GM19438 (cell line): ENCODE measurements at regions not wholly inside any gene's neighbourhood (a gene's known extent, or its start where the extent isn't known, plus 50 kb on each side); places are given as distances from the start of the nearest gene placed in this dataset.
A peak's percentile ranks its signal among the peaks of the same experiment; 100 is the strongest.
"Not testable (repeated sequence)": the region's sequence is repeated elsewhere in the genome, so short reads cannot be mapped to it uniquely, and the experiment has no call there.

Experiments used
- ATAC-seq: cut with Tn5 transposase; IDR thresholded peaks from one replicate; pipeline ENCODE4 v1.9.1; 2021; ENCODE audit warnings: low read depth; ENCODE audit not compliant: unreplicated experiment

DNA sequence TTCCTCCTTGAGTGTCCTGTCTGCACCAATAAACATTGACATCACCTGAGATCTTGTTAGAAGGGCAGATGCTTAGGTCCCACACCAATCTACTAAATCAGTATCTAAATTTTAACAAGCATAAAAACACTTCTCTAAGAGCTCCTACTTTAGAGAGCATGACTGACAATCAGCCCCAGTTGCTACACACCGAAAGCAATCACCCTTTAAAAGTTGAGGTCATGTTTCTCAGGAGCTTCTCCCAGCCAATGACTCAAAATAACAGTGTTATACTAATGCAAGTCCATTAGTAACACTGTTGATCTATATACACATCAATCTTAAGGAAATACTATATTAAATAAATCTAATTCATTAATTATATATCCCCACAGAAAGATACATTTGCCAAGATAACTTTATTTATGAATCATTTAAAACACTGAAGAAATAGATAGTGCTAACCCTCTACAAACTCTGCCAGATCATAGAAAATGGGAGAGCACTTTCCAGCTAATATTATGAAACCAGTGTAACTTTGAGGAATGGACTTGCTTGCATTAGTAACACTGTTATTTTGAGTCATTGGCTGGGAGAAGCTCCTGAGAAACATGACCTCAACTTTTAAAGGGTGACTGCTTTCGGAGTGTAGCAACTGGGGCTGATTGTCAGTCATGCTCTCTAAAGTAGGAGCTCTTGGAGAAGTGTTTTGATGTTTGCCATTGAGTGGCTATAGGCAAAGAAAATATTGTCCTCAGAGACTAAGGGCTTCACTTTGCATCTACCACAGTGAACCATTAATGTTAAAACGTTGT is 109.8 kb upstream of the HDX start:
- ATAC-seq: no peak

DNA sequence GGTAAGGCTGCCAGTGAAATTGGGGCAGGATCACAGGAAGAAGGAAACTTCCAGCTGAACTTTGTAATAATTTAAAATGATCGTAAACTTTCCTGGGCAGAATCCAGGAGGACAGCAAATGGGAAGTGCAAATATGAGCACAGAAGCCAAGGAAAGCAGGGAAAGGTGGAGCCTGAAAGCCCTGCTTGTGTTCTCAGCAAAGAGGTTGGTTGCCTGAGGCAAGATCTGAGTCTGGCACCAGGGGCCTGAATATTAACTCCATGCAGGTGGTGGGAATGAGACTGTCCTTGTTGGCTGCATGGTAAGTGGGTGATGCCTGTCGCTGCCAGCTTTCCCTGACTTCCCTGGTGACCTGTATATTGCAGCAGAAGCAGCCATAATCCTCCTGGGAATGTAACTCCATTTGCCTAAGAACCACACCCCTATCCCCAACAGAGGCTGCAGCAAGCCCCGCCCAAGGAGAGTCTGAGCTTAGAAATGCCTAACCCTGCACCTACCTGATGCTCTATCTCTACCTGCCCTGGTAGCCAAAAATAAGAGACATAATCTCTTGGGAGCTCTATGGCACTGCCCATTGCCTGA is 132.0 kb upstream of the HDX start:
- ATAC-seq: no peak

DNA sequence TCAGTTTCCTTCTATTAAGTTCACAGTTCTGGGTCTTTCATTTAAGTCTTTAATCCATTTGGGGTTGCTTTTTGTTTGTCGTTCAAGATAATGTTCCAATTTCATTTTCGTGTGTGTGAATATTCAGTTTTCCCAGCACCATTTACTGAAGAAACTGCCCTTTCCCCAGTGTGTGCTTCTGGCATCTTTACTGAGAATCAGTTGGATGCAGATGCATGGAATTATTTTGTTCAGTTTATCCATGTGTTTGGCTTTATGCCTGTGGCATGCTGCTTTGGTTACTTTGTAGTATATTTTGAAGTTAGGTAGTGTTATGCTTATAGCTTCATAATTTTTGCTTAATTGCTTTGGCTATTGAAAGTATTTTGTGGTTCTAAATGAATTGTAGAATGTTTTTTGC is 163.8 kb upstream of the HDX start:
- ATAC-seq: no peak

DNA sequence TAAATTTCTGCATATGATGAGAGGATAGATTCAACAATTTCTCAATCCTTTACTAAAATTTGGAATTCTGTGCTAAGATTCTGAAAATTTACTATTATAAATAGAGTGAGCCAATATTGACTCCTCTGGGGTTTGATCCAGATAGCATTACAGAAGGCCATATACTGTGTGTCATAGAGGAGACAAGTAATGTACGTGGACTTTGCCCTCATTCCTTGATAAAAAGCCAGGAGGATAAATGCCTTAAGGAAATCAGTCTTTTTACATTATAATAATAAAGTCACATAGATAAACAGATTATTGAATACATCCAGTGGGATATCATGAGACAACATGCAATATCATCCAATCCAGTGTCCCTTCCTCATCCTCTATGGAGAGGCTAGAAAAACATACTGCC is 188.0 kb upstream of the HDX start:
- no peak for ATAC-seq

DNA sequence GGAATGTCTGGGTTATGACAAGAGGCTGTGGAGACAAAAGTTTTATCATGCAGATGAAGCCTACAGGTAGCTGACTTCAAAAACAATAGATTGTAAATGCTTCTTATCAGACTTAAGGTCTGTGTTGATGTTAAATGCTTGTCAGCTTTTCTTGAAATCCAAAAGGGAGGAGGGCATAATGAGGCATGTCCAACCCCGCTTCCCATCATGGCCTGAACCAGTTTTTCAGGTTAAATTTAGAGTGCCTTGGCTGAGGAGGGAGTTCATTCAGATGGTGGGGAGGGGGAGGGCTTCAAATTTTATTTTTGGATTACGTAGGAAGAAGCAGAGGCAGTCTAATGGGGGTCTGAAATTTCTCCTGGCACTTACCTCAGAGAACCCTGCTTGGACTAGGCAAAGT is 207.7 kb upstream of the HDX start:
- ATAC-seq: no peak

DNA sequence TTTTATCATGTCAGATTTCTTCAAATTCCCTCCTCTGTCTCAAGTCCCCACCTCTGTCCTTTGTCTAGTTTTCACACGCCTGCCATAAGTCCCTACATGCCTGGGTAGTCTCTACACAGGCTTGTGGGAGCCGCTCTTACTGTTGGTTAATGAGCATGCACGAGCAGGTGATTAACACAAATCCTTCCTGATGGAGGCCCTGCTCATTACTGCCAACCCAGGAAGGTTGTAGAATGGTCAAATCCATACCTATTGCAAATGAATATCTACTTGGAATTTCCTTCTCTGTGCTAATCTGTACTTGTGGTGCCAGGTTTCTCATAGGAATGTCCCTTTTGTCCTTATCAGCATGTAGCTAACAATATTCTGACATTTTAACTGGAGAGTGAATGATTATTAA is 208.4 kb upstream of the HDX start:
- ATAC-seq: no peak

DNA sequence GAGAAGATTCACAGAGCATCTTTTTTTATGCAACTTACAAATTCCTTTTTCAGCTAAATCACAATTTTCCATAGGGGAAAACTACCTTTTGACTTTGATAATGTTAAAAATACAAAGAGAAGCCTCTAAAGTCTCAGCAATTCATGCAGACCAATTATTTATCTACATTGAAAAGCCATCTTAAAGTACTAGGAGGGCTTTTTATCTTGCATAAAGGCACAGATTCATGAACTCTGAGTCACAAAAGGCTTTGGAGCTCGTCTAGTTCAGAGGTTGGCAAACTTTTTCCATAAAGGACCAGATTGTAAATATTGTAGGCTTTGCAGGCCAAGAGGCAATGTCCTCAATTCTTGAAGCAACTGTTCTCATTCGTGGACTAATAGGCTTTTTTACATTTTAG is 210.4 kb upstream of the HDX start:
- ATAC-seq: no peak

DNA sequence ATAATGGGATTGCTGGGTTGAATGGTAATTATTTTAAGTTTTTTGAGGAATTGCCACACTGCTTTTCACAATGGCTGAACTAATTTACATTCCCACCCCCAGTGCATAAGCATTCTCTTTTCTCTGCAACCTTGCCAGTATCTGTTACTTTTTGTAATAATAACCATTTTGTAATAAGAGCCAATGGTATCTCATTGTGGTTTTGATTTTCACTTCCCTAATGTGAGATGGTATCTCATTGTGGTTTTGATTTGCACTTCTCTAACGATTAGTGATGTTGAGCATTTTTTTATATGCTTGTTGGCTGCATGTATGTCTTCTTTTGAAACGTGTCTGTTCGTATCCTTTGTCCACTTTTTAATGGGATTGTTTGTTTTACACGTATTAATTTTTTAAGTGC is 213.1 kb upstream of the HDX start:
- no peak for ATAC-seq

DNA sequence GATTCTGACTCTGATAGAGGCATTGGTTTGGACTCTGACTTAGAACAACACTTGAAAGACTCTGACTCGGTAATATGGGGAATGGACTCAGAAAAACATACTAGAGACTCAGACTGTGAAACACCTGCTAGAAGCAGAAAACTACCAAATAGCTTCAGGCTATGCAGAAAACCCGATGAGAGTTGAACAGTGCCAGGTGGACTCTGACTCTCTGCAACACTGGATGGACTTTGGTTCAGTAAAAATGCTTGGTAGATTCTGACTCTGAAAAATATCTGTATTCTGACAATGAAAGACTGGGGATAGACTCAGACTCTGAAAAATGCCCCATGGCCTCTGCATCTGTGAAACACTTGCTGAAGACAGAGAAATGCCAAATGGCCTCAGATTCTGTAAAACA is 215.1 kb upstream of the HDX start:
- ATAC-seq: no peak

DNA sequence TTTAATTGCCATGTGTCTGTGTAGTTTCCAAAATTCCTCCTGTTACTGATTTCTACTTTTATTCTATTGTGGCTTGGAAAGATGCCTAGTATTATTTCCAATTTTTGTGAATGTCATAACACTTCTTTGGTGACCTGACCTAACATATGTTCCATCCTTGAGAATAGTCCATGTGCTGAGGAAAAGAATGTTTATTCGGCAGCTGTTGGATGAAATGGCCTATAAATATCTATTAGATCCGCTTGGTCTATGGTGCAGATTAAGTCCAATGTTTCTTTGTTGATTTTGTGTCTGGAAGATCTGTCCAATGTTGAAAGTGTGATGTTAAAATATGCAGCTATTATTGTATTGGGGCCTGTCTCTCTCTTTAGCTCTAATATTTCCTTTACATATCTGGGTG is 219.2 kb upstream of the HDX start:
- ATAC-seq: no peak

DNA sequence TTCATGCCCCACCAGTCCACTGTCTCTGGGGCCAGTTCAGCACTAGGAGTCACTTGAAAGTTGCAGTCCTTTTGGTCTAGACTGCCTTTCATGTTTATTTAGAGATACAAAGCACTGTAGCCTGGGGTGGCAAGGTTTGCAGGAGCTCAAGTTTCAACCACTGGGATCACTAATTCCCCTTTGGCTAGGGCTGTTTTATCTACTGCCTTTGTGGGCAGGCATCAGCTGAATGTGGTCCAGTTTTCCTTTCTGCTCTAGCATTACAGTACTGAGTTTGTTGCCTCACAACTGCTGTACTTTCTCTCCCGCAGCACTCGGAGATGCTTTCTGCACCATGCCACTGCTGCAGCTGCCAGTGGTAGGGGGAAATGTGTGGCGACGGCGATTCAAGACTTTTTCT is 222.3 kb upstream of the HDX start:
- ATAC-seq: no peak

DNA sequence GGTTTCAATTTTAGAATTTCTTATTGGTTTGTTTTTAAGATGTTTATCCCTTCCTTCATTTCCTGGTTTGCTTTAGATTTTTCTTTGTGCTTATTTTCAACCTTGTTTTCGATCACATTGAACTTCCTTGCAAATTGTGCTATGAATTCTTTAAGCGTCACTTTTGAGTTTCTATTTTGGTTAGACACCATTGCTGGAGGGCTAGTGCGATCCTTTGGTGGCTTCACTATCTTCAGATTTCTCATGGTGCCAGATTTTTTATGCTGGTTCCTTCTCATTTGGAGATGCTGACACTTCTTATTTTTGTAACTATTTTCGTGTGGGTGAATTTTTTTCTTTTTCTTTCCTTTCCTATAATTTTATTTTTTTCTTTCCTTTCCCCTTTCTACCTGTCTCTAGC is 227.2 kb upstream of the HDX start:
- no peak for ATAC-seq

DNA sequence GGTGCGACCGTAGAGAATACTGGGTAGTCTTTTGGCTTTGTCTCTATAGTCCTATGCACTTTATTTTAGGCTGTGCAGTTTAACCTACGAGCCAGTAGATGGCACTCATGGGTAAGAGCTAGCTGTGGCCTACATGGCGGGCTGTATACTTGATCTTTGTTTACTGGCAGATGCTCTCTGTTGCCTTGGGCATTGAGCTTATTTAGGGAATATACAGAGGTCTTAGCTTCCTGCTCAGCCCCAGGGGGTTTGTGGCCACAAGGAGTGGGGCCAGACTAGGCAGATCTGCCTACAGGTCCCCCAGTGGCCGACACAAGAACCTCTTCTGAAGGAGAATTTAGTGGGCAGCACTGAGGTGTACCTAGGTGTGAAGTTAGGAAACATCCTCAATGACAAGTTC is 227.6 kb upstream of the HDX start:
- peak; percentile 99 for ATAC-seq

DNA sequence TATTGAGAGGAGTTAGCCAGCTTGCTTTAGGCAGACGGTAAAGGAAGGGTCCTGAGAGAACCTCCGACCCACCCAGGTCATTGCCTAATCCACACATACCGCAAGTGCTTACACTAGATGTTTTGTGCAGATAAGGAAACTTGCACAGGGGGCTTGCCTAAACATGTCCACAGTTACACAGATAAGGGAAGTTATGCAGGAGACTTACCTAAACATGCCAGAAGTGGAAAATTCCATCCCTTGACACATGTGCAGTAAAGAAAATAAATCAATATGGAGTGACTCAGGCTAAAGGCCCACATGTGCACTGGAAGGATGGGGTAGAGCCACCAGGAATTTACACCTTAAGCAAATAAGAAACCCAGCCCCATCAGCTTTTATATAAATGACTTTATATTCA is 232.8 kb upstream of the HDX start:
- ATAC-seq: no peak

DNA sequence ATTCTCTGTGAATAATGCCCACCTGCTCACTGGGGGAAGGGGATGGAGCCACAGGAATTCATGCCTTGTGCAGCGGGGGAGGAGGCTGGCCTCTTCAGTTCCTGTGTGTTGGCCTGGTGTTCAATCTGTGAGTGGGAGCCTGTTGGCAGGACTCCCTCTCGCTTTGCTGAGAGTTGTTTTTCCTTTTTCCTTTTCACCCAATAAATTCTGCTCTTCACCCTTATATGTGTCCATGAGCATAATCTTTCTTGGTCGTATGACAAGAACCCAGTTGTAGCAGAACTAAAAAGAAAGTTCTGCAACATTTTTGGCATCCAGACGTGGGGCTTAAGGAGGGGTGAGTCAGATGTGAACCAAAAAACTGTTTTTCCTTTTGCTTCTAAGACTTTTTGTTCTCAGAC is 235.2 kb upstream of the HDX start:
- ATAC-seq: no peak

DNA sequence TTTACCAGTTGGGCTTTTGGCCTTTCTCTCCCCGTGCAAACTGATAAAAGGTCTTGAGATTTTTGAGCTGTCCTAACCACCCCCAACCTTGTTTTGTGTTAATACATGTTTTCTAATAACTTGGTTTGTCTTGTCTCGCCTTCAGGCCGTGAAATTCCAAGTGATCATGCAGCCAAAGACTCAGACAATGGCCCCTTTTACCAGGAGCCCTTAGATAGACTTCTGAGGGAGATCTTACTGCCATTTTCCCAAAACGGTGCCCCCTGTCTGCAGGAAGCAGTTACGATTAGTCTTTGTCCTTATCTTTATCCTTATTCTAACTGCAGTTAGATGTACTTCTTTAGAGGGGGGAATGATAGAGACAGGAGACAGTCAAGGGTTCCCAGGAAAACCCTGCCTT is 245.3 kb upstream of the HDX start:
- no peak for ATAC-seq

DNA sequence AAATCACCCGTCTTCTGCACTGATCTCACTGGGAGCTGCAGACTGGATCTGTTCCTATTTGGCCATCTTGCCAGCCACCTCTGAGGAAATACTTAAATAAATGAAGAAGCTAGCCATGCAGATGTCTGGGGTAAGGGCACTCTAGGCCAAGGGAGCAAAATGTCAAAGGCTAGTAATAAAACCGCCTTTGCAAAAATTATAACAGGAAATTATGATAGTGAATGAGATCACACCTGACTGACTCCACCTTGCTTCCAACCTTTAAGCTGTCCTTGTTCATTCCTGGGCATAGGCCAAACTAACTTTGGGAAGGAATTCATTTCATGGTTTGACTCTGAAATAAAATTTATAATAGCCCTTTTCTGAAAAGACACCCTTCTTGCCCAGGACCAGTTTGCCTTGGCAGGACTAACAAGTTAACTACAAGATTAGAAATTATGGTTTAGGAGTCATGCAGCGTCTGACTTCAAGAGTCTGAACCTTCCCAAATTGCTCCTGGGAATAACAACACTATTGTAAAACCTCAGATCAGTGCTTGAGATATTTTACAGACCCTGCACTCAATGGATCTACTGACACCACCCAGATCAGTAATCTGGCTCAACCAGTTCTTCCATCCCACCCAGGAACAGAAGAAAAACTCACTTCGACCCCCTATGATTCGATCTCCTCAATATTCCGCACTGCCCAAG is 246.9 kb upstream of the HDX start:
- ATAC-seq: no peak

DNA sequence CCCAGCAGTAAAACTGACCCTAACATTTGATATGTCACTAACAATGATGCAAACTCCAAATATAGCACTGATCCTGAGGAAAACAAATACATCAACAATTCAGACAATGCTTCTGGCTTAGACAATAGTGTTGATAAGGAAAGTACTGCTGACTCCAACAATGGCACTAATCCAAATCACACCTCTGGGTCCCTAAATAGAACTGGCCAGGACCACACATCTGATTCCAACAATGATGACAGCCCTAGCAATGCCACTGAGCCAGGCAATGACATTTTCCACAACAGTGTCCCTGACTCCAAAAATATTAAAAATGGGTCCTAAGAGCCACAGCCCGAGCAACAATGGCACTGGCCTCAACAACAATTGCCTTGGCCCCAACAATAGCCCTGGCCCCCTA is 243.1 kb upstream of the APOOL start:
- no peak for ATAC-seq

DNA sequence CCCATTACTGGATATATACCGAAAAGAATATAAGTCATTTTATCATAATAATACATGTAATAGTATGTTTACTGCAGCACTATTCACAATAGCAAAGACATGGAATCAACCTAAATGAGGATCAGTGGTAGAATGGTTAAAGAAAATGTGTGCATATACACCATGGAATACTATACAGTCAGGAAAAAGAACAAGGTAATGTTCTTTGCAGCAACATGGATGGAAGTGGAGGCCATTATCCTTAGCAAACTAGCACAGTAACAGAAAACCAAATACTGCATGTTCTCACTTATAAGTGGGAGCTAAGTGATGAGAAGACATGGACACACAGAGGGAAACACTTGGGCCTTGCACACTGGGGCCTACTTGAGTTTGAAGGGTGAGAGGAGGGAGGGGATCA is 207.4 kb upstream of the APOOL start:
- ATAC-seq: no peak

DNA sequence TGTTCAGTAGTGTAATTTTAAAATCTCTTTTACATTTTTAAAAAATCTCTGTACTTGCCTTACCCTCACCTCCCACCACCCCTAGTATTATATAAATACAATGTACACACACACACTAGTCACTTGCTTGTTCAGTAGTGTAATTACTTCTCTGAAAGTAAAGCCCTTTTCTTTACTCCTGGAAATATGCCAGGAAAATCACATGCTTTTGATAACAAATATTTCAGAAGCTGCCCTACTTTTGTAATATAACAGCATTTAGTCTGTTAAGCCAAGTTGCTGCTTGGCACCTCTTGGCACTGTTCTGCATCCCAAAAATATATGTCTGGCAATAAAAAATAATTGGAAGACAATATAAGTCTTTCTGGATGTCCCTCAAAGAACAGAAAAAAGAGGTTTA is 172.8 kb upstream of the APOOL start:
- ATAC-seq: no peak

DNA sequence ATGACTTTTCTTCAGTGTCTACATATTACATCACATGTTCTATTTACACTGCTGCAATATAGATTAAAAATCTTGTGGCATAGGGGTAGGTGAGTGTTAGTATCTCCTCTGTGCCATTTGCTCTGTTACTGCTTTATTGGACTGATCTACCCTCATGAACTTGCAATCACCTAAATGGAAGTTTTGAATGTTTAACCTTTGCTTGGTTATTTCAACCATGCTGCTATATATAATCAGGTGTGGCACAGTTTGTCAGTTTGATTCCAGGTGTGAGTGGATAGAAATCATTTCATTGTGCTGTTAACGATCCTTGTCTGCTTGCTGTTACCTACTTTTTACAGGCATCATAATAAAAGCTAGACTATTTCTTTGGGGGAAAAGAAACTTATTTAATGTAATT is 157.1 kb upstream of the APOOL start:
- not testable (repeated sequence) for ATAC-seq

DNA sequence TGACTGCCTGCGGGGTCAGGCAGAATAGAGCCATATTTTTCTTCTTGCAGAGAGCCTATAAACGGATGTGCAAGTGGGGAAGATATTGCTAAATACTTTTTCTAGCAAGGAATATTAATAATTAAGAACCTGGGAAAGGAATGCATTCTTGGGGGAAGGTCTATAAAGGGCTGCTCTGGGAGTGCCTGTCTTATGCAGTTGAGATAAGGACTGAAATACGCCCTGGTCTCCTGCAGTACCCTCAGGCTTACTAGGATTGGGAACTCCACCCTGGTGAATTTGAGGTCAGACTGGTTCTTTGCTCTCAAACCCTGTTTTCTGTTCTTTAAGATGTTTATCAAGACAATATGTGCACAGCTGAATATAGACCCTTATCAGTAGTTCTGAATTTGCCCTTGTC is 152.5 kb upstream of the APOOL start:
- ATAC-seq: not testable (repeated sequence)
